ENCODE measurements at regions not wholly inside any gene's neighbourhood (a gene's known extent, or its start where the extent isn't known, plus 50 kb on each side); places are given as distances from the start of the nearest gene placed in this dataset.

GRCh38 chr4:15340902-15341732 is 86.7 kb upstream of the C1QTNF7 start:
- TF ChIP-seq, protein P1, sequence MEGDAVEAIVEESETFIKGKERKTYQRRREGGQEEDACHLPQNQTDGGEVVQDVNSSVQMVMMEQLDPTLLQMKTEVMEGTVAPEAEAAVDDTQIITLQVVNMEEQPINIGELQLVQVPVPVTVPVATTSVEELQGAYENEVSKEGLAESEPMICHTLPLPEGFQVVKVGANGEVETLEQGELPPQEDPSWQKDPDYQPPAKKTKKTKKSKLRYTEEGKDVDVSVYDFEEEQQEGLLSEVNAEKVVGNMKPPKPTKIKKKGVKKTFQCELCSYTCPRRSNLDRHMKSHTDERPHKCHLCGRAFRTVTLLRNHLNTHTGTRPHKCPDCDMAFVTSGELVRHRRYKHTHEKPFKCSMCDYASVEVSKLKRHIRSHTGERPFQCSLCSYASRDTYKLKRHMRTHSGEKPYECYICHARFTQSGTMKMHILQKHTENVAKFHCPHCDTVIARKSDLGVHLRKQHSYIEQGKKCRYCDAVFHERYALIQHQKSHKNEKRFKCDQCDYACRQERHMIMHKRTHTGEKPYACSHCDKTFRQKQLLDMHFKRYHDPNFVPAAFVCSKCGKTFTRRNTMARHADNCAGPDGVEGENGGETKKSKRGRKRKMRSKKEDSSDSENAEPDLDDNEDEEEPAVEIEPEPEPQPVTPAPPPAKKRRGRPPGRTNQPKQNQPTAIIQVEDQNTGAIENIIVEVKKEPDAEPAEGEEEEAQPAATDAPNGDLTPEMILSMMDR (IDR thresholded peaks at IDR 0.05), result no peak
- no peak for TF ChIP-seq POLR2A (IDR thresholded peaks at IDR 0.05)
